IPS-20b (cell line): ENCODE measurements at regions not wholly inside any gene's neighbourhood (a gene's known extent, or its start where the extent isn't known, plus 50 kb on each side); places are given as distances from the start of the nearest gene placed in this dataset.

Source experiments
- H3K27ac ChIP-seq: one replicate; pipeline ENCODE4 v1.5.1; 2013; ENCODE audit warnings: low read length
- H3K27me3 ChIP-seq: 2 replicates; pipeline ENCODE4 v1.6.1; 2013; ENCODE audit warnings: mild to moderate bottlenecking, low read length, inconsistent platforms; ENCODE audit not compliant: insufficient read depth
- H3K36me3 ChIP-seq: 2 replicates; pipeline ENCODE4 v1.6.1; 2013; ENCODE audit warnings: low read depth, mild to moderate bottlenecking, inconsistent platforms, low read length, moderate library complexity; ENCODE audit not compliant: insufficient read depth
- H3K4me1 ChIP-seq: 2 replicates; pipeline ENCODE4 v1.6.1; 2013; ENCODE audit warnings: mild to moderate bottlenecking, control low read depth, inconsistent platforms, low read length, moderate library complexity; ENCODE audit not compliant: insufficient read depth
- H3K4me3 ChIP-seq: 2 replicates; pipeline ENCODE4 v1.5.1; 2013; ENCODE audit warnings: mild to moderate bottlenecking, low read length, inconsistent platforms
- H3K9ac ChIP-seq: 2 replicates; pipeline ENCODE4 v1.6.1; 2013; ENCODE audit warnings: low read depth, mild to moderate bottlenecking, inconsistent platforms, low read length, moderate library complexity
- H3K9me3 ChIP-seq: 2 replicates; pipeline ENCODE4 v1.6.1; 2013; ENCODE audit warnings: mild to moderate bottlenecking, low read depth, low read length, inconsistent platforms; ENCODE audit not compliant: insufficient read depth

DNA sequence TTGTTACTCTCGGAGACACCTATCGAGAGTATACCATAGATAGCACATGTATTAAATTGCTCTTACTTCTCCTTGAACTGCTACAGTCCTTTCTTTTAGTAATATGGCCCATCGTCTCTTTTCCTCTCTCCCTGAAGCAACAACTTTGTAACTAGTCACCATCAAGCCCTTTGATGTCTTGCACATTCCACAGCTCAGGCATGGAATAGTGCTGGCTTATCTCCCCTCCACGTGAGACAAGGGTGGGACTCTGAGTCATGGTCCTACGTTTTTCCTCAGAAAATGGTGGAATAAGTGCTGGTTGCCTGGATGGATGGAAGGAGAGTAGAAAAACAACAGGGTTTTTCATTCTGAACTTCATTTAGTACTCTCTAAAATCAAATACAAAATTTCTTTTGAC lies 163.3 kb upstream of the MBNL1 start:
- H3K9me3 ChIP-seq: no peaks in the 10 kb centered on the region
- no peak overlapping the region for H3K27ac ChIP-seq
- H3K9ac ChIP-seq: no peak overlapping the region
- H3K4me3 ChIP-seq: no peak overlapping the region
- no peaks in the 10 kb centered on the region for H3K27me3 ChIP-seq
- no peaks in the 10 kb centered on the region for H3K36me3 ChIP-seq
- 0 out of 2 replicates have a peak, but pooled peaks cover 3% of the 10 kb centered on the region for H3K4me1 ChIP-seq

DNA sequence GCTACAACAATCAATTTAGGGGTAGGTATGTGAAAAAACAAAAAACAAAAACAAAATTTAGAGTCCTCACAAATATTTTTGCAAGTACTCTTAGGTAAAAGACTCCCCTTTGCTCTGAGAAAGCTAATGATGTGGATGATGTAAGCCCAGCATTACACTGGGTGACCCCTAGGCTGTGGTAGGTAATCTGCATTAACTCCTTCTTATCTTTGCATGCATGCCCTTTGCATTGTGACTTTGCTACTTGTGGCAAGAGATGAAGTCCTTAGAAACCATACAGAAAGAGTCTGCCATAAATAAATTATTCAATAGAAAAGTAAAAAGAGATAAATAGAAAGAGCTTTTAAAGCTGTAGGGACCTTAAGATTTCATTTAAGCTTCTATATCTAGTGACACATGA lies 159.7 kb upstream of the MBNL1 start:
- Histone ChIP-seq H3K9me3 (no peaks in the 10 kb centered on the region), H3K27me3 (no peaks in the 10 kb centered on the region), H3K36me3 (no peaks in the 10 kb centered on the region), H3K9ac (no peak overlapping the region), H3K4me1 (no peaks in the 10 kb centered on the region), H3K27ac (no peak overlapping the region), H3K4me3 (no peak overlapping the region)

DNA sequence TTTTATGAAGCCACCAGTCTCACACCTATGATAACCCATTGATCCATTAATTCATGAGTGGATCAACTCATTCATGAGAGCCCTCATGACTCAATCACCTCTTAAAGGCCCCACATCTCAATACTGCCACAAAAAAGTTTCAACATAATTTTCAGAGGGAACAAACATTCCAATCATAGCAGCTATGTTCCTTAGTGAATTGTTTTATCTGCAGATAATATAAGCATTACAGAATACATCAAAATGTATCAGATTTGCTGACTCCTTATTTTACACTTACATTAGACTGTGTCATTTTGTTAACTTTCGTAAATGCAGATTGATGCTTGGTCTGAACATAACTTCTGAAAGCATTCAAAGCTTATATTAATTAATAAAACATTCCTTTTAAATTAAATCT lies 155.3 kb upstream of the MBNL1 start:
- Histone ChIP-seq H3K4me3 (no peak overlapping the region), H3K27ac (no peak overlapping the region), H3K27me3 (no peaks in the 10 kb centered on the region), H3K4me1 (no peaks in the 10 kb centered on the region), H3K36me3 (no peaks in the 10 kb centered on the region), H3K9me3 (no peaks in the 10 kb centered on the region), H3K9ac (no peak overlapping the region)

- no peak overlapping the region for H3K9ac ChIP-seq
- H3K4me1 ChIP-seq: no peaks in the 10 kb centered on the region
- no peaks in the 10 kb centered on the region for H3K27me3 ChIP-seq
- no peaks in the 10 kb centered on the region for H3K9me3 ChIP-seq
- no peak overlapping the region for H3K27ac ChIP-seq
- no peak overlapping the region for H3K4me3 ChIP-seq
- no peaks in the 10 kb centered on the region for H3K36me3 ChIP-seq
Observed at GRCh38 chr3:152113992-152114651, 154.6 kb upstream of the MBNL1 start.

GRCh38 chr3:152120601-152121269 lies 148.0 kb upstream of the MBNL1 start:
- Histone ChIP-seq H3K9me3 (no peaks in the 10 kb centered on the region), H3K36me3 (no peaks in the 10 kb centered on the region), H3K27me3 (no peaks in the 10 kb centered on the region), H3K9ac (no peak overlapping the region), H3K4me3 (no peak overlapping the region), H3K4me1 (no peaks in the 10 kb centered on the region), H3K27ac (no peak overlapping the region)

GRCh38 chr3:152121270-152121636 lies 147.5 kb upstream of the MBNL1 start:
- no peaks in the 10 kb centered on the region for H3K9me3 ChIP-seq
- H3K27ac ChIP-seq: no peak overlapping the region
- H3K4me1 ChIP-seq: no peaks in the 10 kb centered on the region
- no peaks in the 10 kb centered on the region for H3K27me3 ChIP-seq
- H3K4me3 ChIP-seq: no peak overlapping the region
- no peak overlapping the region for H3K9ac ChIP-seq
- H3K36me3 ChIP-seq: no peaks in the 10 kb centered on the region

GRCh38 chr3:152122851-152123250 lies 145.9 kb upstream of the MBNL1 start:
- no peak overlapping the region for H3K9ac ChIP-seq
- no peaks in the 10 kb centered on the region for H3K27me3 ChIP-seq
- no peak overlapping the region for H3K27ac ChIP-seq
- no peak overlapping the region for H3K4me3 ChIP-seq
- no peaks in the 10 kb centered on the region for H3K9me3 ChIP-seq
- H3K36me3 ChIP-seq: no peaks in the 10 kb centered on the region
- H3K4me1 ChIP-seq: no peaks in the 10 kb centered on the region

DNA sequence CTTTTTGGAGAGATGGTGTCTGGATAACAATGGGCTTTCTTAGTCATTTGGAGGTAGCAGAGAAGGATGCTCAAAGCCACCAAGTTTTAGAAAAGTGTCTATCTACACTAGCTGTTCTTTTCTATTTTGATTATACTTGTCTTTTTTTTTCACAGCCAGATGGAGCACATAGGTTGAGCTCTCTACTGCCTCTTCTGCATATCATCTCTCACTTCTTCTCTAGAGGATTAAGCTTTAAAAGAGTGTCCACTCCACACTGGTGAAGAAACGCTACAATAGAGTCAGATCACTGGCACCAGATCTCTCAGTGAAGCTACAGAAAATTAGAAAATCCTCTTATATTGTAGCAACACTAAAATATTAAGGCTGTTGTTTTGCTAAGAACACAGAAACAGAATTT lies 145.3 kb upstream of the MBNL1 start:
- H3K9ac ChIP-seq: no peak overlapping the region
- no peaks in the 10 kb centered on the region for H3K27me3 ChIP-seq
- H3K36me3 ChIP-seq: no peaks in the 10 kb centered on the region
- no peaks in the 10 kb centered on the region for H3K9me3 ChIP-seq
- H3K27ac ChIP-seq: no peak overlapping the region
- H3K4me3 ChIP-seq: no peak overlapping the region
- H3K4me1 ChIP-seq: no peaks in the 10 kb centered on the region

GRCh38 chr3:152126260-152126659 lies 142.5 kb upstream of the MBNL1 start:
- Histone ChIP-seq H3K27me3 (no peaks in the 10 kb centered on the region), H3K4me3 (no peak overlapping the region), H3K9me3 (no peaks in the 10 kb centered on the region), H3K4me1 (no peaks in the 10 kb centered on the region), H3K27ac (no peak overlapping the region), H3K36me3 (no peaks in the 10 kb centered on the region), H3K9ac (no peak overlapping the region)

- no peak overlapping the region for H3K9ac ChIP-seq
- H3K4me1 ChIP-seq: no peaks in the 10 kb centered on the region
- no peak overlapping the region for H3K27ac ChIP-seq
- H3K4me3 ChIP-seq: no peak overlapping the region
- no peaks in the 10 kb centered on the region for H3K36me3 ChIP-seq
- no peaks in the 10 kb centered on the region for H3K27me3 ChIP-seq
- H3K9me3 ChIP-seq: no peaks in the 10 kb centered on the region
Observed at GRCh38 chr3:152127058-152127457, 141.7 kb upstream of the MBNL1 start.

GRCh38 chr3:152128356-152128755 lies 140.4 kb upstream of the MBNL1 start:
- Histone ChIP-seq H3K9me3 (no peaks in the 10 kb centered on the region), H3K4me1 (no peaks in the 10 kb centered on the region), H3K36me3 (no peaks in the 10 kb centered on the region), H3K27ac (no peak overlapping the region), H3K27me3 (no peaks in the 10 kb centered on the region), H3K9ac (no peak overlapping the region), H3K4me3 (no peak overlapping the region)

GRCh38 chr3:152139651-152140050 lies 129.1 kb upstream of the MBNL1 start:
- H3K9me3 ChIP-seq: no peaks in the 10 kb centered on the region
- H3K36me3 ChIP-seq: no peaks in the 10 kb centered on the region
- no peak overlapping the region for H3K27ac ChIP-seq
- no peaks in the 10 kb centered on the region for H3K4me1 ChIP-seq
- no peak overlapping the region for H3K4me3 ChIP-seq
- no peak overlapping the region for H3K9ac ChIP-seq
- H3K27me3 ChIP-seq: no peaks in the 10 kb centered on the region
